ENCODE measurements at regions not wholly inside any gene's neighbourhood (a gene's known extent, or its start where the extent isn't known, plus 50 kb on each side); places are given as distances from the start of the nearest gene placed in this dataset.
"Not testable (repeated sequence)": the region's sequence is repeated elsewhere in the genome, so short reads cannot be mapped to it uniquely, and the experiment has no call there.

DNA sequence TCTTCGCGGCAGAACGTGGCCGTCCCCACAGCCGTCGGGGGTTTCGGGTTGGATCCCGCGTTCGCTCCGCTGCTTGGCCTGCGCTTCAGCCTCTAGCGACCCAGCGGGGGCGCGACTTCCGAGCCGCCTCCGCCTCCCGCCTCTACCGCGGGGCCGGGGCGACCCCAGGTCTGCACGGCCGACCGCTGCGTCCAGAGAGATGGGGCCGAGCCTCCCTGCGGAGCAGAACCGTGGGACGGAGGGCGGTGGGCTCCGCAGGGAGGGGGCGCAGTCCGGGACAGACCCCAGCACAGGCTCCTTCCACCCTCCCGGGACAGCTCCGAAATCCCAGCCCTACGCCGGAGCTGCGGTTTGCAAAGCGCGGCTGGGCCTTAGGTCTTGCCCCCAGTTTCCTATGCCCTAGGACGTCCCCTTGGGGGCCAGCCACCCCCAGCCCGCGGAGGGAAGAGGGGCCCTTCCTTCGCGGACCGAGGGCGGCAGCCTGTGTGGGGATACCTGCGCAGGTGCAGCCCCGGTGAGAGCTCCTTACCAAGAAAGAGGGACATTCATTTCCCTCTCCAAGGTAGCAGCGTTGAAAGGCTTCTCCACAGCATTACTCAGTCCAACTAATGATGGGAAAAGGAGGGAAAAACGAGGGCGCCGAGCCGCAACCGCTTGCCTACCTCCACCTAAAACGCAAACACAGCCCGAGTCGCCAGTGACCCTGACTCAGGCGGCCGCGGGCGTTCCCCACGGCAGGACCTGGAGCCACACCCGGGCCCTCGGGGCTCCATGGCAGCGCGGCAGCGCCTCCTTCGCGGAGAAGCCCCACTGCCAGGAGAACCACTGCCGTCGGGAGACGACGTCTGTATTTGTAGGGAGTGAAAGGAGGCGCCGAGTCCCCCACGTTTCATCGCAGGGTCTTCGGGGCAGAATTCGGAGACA is 115.7 kb downstream of the BMS1 start:
- H3K9me3 ChIP-seq: peaks cover 3% of the 10 kb centered on the region; the same call in 1 of the 2 replicates
- DNase-seq: no peak
- no peaks in the 10 kb centered on the region for H3K27me3 ChIP-seq
- no peak overlapping the region for H3K4me3 ChIP-seq (ENCODE audit: low read depth, low read length)
- H3K36me3 ChIP-seq: no peaks in the 10 kb centered on the region
- TF ChIP-seq, protein P1, sequence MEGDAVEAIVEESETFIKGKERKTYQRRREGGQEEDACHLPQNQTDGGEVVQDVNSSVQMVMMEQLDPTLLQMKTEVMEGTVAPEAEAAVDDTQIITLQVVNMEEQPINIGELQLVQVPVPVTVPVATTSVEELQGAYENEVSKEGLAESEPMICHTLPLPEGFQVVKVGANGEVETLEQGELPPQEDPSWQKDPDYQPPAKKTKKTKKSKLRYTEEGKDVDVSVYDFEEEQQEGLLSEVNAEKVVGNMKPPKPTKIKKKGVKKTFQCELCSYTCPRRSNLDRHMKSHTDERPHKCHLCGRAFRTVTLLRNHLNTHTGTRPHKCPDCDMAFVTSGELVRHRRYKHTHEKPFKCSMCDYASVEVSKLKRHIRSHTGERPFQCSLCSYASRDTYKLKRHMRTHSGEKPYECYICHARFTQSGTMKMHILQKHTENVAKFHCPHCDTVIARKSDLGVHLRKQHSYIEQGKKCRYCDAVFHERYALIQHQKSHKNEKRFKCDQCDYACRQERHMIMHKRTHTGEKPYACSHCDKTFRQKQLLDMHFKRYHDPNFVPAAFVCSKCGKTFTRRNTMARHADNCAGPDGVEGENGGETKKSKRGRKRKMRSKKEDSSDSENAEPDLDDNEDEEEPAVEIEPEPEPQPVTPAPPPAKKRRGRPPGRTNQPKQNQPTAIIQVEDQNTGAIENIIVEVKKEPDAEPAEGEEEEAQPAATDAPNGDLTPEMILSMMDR (IDR thresholded peaks at IDR 0.05; ENCODE audit: low read depth, low read length): no peak
- H3K4me1 ChIP-seq: no peaks in the 10 kb centered on the region

DNA sequence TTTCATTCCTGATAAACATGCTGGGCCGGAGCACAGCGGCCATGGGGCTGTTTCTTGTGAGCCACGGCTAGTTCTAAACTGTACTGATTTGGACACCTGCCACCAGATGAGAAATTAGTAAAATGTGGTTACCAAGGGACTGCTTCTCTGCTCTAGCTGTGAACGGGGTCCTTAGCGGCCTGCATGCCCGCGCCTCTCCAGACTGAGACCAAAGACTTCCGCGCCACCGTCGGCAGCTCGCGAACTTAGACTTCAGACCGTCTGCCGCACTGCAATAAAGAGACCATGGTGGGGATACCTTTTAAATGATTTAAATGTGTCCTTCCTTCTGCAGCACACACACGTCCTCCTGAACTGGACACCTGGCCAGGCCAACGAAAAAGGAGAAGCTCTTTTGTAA is 116.4 kb downstream of the BMS1 start:
- TF ChIP-seq, protein P1 (IDR thresholded peaks at IDR 0.05; ENCODE audit: low read depth, low read length): no peak
- Histone ChIP-seq H3K9me3 (peaks cover 3% of the 10 kb centered on the region; the same call in 1 of the 2 replicates), H3K4me3 (ENCODE audit: low read depth, low read length) (no peak overlapping the region), H3K27me3 (no peaks in the 10 kb centered on the region), H3K4me1 (no peaks in the 10 kb centered on the region), H3K36me3 (no peaks in the 10 kb centered on the region)
- no peak for DNase-seq

DNA sequence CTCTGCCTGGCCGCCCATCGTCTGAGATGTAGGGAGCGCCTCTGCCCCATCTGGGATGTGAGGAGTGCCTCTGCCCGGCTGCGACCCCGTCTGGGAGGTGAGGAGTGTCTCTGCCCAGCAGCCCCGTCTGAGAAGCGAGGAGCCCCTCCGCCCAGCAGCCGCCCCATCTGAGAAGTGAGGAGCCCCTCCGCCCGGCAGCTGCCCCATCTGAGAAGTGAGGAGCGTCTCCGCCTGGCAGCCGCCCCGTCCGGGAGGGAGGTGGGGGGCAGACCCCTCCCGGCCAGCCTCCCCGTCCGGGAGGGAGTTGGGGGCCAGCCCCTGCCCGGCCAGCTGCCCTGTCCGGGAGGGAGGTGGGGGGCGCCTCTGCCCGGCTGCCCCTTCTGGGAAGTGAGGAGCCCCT is 117.8 kb downstream of the BMS1 start:
- H3K27me3 ChIP-seq; H3K9me3 ChIP-seq; DNase-seq; H3K4me3 ChIP-seq (ENCODE audit: low read depth, low read length); H3K4me1 ChIP-seq; H3K36me3 ChIP-seq: not testable (repeated sequence)

DNA sequence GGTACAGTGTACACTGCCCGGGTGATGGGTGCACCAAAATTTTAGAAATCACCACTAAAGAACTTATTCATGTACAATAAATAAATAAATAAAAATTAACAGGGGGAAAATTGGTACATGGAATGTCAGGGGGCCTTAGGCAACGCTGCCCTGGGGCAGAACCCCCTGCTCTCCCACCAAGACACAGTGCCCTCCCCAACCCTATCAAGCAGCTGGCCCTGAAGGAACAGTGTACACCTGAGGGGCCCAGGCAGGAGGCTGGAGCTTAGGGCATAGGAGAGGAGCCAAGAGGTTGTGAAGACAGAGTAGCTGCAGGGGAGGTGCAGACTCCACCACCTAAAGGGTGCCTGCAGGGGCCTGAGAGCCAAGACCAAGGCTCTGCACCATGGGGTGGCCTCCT is 128.8 kb downstream of the BMS1 start:
- TF ChIP-seq, protein P1 (IDR thresholded peaks at IDR 0.05; ENCODE audit: low read depth, low read length): no peak
- no peaks in the 10 kb centered on the region for H3K9me3 ChIP-seq
- no peaks in the 10 kb centered on the region for H3K27me3 ChIP-seq
- H3K36me3 ChIP-seq: no peaks in the 10 kb centered on the region
- no peaks in the 10 kb centered on the region for H3K4me1 ChIP-seq
- DNase-seq: no peak
- H3K4me3 ChIP-seq (ENCODE audit: low read depth, low read length): no peak overlapping the region

DNA sequence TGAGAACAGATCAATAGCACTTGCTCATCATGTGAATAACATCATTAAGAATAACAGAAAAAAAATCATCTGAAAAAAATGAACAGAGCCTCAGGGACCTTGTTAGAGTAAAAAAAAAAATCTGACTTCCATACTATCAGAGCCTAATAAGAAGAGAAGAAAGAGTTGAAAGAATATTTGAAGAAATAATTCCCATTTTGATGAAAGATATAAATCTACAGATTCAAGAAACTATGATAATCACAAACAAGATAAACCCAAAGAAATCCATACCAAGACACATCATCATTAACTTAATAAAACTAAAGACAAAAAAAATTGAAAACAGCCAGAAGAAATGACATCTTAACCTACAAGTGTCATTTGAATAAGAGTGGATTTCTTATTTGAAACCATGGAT is 134.4 kb downstream of the BMS1 start:
- TF ChIP-seq, protein P1 (IDR thresholded peaks at IDR 0.05; ENCODE audit: low read depth, low read length): no peak
- no peaks in the 10 kb centered on the region for H3K4me1 ChIP-seq
- no peaks in the 10 kb centered on the region for H3K27me3 ChIP-seq
- no peaks in the 10 kb centered on the region for H3K9me3 ChIP-seq
- no peak for DNase-seq
- no peak overlapping the region for H3K4me3 ChIP-seq (ENCODE audit: low read depth, low read length)
- H3K36me3 ChIP-seq: no peaks in the 10 kb centered on the region

DNA sequence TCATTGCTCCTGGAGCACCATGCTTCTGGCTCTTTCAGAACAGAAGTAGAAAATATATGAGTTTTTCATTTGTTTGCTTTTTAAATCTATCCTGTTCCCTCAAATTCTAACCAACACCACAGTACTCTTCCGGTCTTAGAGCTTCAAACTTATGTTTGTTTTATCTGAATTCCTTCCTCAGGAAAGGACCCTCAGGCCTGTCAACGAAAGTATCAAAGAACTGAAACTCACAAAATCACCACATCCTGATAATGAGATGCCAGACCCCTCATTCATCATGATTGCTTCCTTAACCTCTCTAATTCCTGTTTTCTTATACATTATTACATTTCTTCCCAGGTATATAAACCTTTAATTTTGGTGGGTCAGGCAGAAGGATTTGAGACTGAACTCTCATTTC is 135.2 kb downstream of the BMS1 start:
- Histone ChIP-seq H3K4me3 (ENCODE audit: low read depth, low read length) (no peak overlapping the region), H3K9me3 (no peaks in the 10 kb centered on the region), H3K36me3 (no peaks in the 10 kb centered on the region), H3K27me3 (no peaks in the 10 kb centered on the region), H3K4me1 (no peaks in the 10 kb centered on the region)
- TF ChIP-seq, protein P1 (IDR thresholded peaks at IDR 0.05; ENCODE audit: low read depth, low read length): no peak
- no peak for DNase-seq

Measured in BE2C (cell line).